ENCODE measurements at regions not wholly inside any gene's neighbourhood (a gene's known extent, or its start where the extent isn't known, plus 50 kb on each side); places are given as distances from the start of the nearest gene placed in this dataset.
"Not testable (repeated sequence)": the region's sequence is repeated elsewhere in the genome, so short reads cannot be mapped to it uniquely, and the experiment has no call there.

- not testable (repeated sequence) for TF ChIP-seq CTCF (conservative IDR thresholded peaks at IDR 0.05; ENCODE audit: low read depth in 2 of 2); POLR2AphosphoS5 (IDR thresholded peaks at IDR 0.05; ENCODE audit: low read depth)
These were observed 573.8 kb downstream of the SPATA31A6 start for GRCh38 chr9:42757251-42757650.
